Myocyte (in vitro differentiated cells): ENCODE measurements at regions not wholly inside any gene's neighbourhood (a gene's known extent, or its start where the extent isn't known, plus 50 kb on each side); places are given as distances from the start of the nearest gene placed in this dataset.

Experiments
- DNase-seq: peaks from one replicate; pipeline ENCODE4 v3.0.0-alpha.2; 2012; ENCODE audit warnings: low read depth

GRCh38 chr14:48900565-48900964 lies 685.6 kb downstream of the RPS29 start:
- DNase-seq: no peak

- no peak for DNase-seq
Observed at GRCh38 chr14:48890333-48890732, 695.8 kb downstream of the RPS29 start.

GRCh38 chr14:48876806-48877340 lies 709.3 kb downstream of the RPS29 start:
- no peak for DNase-seq

GRCh38 chr14:48874711-48875110 lies 711.5 kb downstream of the RPS29 start:
- DNase-seq: no peak

GRCh38 chr14:48857366-48857765 lies 728.8 kb downstream of the RPS29 start:
- DNase-seq: no peak

- DNase-seq: no peak
Observed at GRCh38 chr14:48853159-48853558, 733.0 kb downstream of the RPS29 start.

- DNase-seq: no peak
Observed at GRCh38 chr14:48849741-48850322, 736.3 kb downstream of the RPS29 start.

- no peak for DNase-seq
Observed at GRCh38 chr14:48842785-48843184, 743.4 kb downstream of the RPS29 start.

GRCh38 chr14:48826058-48826457 lies 760.1 kb downstream of the RPS29 start:
- no peak for DNase-seq

GRCh38 chr14:48814562-48814961 lies 771.6 kb downstream of the RPS29 start:
- DNase-seq: no peak

GRCh38 chr14:48805315-48805714 lies 780.9 kb downstream of the RPS29 start:
- DNase-seq: no peak

GRCh38 chr14:48792376-48793024 lies 793.7 kb downstream of the RPS29 start:
- DNase-seq: no peak

- no peak for DNase-seq
Observed at GRCh38 chr14:48788771-48789170, 797.4 kb downstream of the RPS29 start.

GRCh38 chr14:48786498-48786897 lies 799.7 kb downstream of the RPS29 start:
- no peak for DNase-seq

GRCh38 chr14:48771717-48772116 lies 814.5 kb downstream of the RPS29 start:
- DNase-seq: no peak

- no peak for DNase-seq
Observed at GRCh38 chr14:48751293-48751692, 834.9 kb downstream of the RPS29 start.

- DNase-seq: no peak
Observed at GRCh38 chr14:48748151-48748675, 838.0 kb downstream of the RPS29 start.

- no peak for DNase-seq
Observed at GRCh38 chr14:48747561-48748089, 838.6 kb downstream of the RPS29 start.

- no peak for DNase-seq
Observed at GRCh38 chr14:48744202-48744601, 842.0 kb downstream of the RPS29 start.

GRCh38 chr14:48738186-48738925 lies 847.8 kb downstream of the RPS29 start:
- DNase-seq: no peak

GRCh38 chr14:48735607-48736006 lies 850.6 kb downstream of the RPS29 start:
- no peak for DNase-seq

GRCh38 chr14:48731260-48731659 lies 854.9 kb downstream of the RPS29 start:
- no peak for DNase-seq
